GM18867 (cell line): ENCODE measurements at regions not wholly inside any gene's neighbourhood (a gene's known extent, or its start where the extent isn't known, plus 50 kb on each side); places are given as distances from the start of the nearest gene placed in this dataset.

Experiments
- ATAC-seq: cut with Tn5 transposase; IDR thresholded peaks from one replicate; pipeline ENCODE4 v1.9.1; 2021; ENCODE audit warnings: mild to moderate bottlenecking, moderate library complexity; ENCODE audit not compliant: unreplicated experiment

- ATAC-seq: no peak
Observed at GRCh38 chr12:81963026-81963425, 203.9 kb upstream of the PPFIA2 start.

- ATAC-seq: no peak
Observed at GRCh38 chr12:81962126-81962856, 203.1 kb upstream of the PPFIA2 start.

- ATAC-seq: no peak
Observed at GRCh38 chr12:81958406-81958805, 199.3 kb upstream of the PPFIA2 start.

DNA sequence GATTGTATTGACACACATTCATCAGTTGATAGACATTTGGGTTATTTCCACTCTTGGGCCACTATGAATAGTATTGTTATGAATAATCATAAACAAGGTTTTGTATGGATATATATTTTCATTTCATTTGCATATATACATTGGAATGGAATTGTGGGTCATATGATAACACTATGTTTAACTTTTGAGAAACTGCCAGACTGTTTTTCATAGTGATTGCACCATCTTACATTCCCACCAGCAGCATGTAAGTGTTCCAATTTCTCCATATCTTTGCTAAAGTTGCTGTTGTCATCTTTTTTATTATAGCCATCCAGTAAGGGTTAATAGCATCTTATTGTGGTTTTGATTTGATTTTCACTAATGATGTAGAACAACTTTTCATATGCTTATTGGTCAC lies 198.5 kb upstream of the PPFIA2 start:
- ATAC-seq: no peak

GRCh38 chr12:81956468-81956860 lies 197.3 kb upstream of the PPFIA2 start:
- ATAC-seq: no peak

DNA sequence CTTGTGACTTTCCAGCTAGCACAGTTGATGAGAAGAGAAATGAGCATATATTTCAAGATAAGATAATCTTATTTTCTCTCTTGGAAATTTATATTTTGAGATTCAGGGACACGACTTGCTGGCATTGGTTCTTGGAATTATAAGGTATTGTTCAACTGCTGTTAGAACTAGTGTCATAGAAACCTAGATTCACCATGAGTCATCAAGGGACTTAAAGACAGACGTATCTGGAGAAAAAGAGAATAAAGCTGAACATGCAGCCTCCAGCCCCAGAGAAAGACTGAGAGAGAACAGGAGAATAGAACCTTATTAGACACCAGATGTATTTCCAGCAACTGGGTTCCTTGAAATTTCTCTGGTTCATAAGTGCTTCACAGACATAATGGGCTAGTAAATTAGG lies 194.4 kb upstream of the PPFIA2 start:
- ATAC-seq: no peak

GRCh38 chr12:81950871-81951270 lies 191.7 kb upstream of the PPFIA2 start:
- ATAC-seq: no peak

- ATAC-seq: no peak
Observed at GRCh38 chr12:81949841-81950308, 190.7 kb upstream of the PPFIA2 start.

DNA sequence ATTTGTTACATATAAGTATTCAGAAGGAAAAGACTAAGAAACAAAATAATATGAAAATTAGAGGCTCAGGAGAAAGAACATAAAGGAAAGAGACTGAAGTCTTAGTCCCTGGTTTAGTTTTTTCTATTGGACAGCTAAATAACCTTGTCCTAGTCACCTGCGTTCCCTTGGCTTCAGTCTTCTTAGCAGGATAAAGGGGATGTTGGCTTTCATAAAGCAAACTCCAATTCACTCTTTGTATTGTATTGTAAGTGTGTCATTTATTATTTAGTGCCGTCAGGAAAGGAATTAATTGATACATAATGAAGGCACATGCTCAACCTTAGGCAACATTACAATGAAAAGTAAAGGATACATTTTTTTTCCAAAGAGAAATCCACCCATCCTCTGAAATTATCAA lies 190.3 kb upstream of the PPFIA2 start:
- ATAC-seq: no peak

DNA sequence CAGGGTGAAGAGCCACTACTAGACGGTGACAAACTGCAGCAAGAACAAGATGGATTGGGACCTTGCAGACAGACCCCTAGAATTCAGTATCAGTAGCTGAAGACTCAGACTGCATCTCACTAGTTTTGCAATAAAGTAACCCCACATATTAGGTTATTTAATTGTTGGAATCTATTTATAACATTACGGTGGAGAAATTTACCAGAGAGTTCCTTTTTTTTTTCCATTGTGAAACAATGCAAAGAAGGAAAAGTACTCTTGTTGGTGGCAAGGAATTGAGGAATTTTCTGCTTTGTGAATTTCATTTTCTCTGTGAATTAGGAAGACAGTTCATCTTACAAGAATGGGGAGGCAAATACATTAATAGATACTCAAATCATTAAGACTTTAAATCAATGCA lies 185.7 kb upstream of the PPFIA2 start:
- no peak for ATAC-seq

DNA sequence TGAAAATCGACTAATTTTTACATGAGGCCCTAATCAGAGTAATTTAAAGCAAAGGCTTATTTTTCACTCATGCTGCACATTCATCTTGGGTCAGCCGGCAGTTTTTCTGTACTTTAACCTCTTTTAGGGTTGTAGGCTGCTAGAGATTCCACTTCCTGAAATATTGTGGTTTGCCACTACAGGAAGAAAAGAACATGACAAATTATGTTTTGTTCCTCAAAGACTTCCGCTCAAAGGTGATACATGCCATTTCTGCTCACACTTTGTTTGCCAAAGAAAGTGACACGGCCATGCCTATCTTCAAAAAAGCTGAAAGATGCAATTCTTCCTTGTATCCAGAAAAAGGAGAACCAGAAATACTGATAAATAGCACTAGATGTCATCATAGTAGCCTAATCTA lies 183.4 kb upstream of the PPFIA2 start:
- ATAC-seq: peak; percentile 85

DNA sequence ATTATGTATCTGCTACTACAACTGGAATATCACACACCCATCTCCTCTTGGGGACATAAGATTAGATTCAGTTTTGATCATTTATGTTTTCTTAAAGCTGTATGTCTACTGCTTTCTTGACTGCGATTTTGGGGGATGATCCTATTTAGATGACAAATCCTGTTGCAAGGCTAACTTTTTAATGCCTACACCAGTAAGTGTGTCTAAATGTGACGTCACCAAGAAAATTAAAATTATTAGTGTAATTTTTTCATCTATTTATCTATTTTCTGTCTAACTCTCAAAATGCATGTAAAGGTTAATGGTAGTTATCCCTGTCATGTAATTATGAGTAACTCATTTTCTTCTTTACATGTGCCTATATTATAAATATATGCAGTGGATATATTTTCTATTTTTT lies 170.9 kb upstream of the PPFIA2 start:
- no peak for ATAC-seq

DNA sequence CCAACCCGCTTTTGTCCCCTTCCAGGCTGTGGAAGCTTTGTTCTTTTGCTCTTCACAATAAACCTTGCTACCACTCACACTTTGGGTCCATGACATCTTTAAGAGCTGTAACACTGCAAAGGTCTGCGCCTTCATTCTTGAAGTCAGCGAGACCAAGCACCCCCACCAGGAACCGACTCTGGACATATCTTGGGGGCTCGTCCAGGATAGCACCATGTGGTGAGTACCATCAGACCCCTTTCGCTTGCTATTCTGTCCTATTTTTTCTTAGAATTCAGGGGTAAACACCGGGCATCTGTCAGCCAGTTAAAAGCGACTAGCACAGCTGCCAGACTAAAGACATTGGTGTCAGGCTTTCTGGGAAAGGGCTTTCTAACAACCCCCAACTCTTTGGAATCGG lies 137.6 kb upstream of the PPFIA2 start:
- ATAC-seq: no peak

GRCh38 chr12:81888961-81889360 lies 129.8 kb upstream of the PPFIA2 start:
- no peak for ATAC-seq

- no peak for ATAC-seq
Observed at GRCh38 chr12:81888106-81888740, 129.1 kb upstream of the PPFIA2 start.

DNA sequence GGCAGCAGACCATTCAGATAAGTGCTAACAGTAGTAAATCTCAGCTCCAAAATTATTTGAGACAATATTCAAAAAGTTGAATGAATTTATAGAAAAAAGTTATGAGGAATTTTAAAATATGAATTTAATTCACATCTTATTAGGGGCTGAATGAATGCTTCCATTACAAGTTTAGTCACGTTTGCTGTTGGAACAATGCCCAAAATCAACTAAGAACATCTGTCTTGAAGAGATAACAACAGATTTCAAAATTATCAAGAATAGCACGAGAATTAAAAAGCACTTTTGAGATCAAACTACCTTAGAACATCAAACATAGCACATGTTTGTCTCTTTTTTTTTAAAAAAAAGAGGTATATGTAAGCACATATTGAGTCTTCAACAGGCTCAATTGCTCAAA lies 115.4 kb upstream of the PPFIA2 start:
- ATAC-seq: no peak

DNA sequence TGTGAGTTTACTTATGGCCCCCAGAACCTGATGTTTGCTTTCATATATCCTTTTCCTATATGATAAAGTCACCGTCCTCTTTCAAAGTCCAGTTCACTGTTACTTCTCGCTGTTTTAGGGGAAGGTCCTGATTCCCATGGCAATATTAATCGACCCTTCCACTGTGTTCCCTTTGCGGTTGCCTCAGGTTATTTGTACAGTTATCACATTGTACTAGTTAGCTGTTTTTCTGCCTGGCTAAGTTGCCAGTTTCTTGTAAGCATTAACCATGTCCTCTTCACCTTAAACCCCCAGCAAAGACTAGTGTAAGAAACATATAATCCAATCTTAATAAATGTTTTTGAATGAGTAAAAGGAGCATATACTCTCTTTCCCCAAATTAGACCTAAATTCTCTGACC lies 115.0 kb upstream of the PPFIA2 start:
- no peak for ATAC-seq

DNA sequence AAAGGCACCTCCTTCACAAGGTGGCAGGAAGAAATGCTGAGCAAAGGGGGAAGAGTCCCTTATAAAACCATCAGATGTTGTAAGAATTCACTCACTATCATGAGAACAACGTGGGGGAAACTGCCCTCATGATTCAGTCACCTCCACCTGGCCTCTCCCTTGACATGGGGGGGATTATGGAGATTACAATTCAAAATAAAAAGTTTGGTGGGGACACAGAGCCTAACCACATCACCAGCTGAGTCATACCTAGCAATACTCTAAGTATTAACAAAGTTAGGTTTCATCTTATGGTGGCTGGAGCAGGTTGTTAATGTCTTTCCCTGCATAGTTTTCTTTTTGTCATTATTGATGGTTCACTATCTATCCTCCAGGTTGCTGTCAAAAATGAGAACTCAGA lies 113.2 kb upstream of the PPFIA2 start:
- ATAC-seq: no peak

GRCh38 chr12:81866081-81866480 lies 106.9 kb upstream of the PPFIA2 start:
- no peak for ATAC-seq

DNA sequence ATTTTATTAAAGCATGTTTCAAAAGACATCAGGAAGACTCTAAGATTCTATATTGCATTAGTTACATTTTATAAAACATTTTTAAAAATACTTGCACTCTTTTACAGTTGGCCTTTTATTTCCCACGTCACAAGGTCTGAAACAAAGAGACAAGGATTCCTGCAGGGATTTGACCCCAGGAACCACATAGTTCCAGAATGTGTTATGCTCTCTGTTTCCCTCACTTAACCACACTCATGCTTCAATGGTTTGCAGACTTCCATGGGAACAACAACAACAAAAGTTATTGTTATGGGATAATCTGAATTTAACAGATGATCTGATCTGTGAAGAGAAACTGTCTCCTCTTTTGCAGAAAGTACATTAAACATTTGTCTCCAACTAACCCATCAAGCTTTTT lies 104.3 kb upstream of the PPFIA2 start:
- ATAC-seq: no peak

- ATAC-seq: no peak
Observed at GRCh38 chr12:81859521-81859920, 100.4 kb upstream of the PPFIA2 start.

DNA sequence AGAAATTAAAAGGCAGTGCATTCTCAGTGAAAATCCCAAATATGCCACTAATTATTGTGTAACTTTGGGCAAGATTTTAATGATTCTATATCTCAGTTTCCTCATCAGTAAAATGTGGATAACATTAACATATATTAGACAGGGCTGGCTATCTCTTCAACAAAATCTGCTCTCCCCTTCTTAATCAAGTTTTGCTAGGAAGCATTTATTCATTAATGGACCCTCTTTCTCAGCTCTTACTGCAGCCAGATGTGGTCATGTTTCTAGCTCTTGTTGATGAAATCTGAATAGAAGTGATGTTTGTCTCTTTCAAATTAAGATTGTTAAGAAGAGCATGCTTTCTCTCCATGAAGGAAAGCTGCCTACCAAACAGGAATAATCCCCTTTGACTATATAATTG lies 84.4 kb upstream of the PPFIA2 start:
- ATAC-seq: no peak

DNA sequence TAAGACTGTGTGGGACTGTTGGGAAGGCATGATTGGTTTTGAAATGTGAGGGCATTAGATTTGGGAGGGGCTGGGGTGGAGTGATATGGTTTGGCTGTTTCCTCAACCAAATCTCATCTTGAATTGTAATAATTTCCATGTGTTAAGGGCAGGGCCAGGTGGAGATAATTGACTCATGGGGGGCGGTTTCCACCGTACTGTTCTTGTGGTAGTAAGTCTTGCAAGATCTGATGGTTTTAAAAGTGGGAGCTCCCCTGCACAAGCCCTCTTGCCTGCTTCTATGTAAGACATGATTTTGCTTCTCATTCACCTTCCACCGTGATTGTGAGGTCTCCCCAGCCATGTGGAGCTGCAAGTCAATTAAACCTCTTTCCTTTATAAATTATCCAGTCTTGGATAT lies 76.6 kb upstream of the PPFIA2 start:
- ATAC-seq: no peak
